ENCODE measurements at regions not wholly inside any gene's neighbourhood (a gene's known extent, or its start where the extent isn't known, plus 50 kb on each side); places are given as distances from the start of the nearest gene placed in this dataset.

DNA sequence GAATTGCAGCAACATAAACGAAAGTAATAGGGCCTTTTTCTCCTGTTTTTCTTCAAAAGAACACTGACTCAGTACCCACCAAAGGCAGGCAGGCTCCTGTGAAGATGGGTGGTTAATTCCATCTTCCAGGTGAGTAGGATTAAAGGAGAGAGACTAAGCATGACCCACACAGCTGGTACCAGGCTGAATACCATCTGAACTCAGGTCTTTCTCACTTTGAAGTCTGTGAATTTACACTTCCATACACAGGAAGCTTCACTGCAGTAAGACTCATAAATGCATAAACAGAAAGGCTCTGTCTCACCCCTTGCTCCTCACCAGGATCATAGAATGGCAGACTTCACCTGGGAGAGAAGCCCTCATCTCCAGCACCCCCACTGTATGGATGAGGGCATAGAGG lies 194.6 kb downstream of the KLF12 start:
- TF ChIP-seq, protein P1, sequence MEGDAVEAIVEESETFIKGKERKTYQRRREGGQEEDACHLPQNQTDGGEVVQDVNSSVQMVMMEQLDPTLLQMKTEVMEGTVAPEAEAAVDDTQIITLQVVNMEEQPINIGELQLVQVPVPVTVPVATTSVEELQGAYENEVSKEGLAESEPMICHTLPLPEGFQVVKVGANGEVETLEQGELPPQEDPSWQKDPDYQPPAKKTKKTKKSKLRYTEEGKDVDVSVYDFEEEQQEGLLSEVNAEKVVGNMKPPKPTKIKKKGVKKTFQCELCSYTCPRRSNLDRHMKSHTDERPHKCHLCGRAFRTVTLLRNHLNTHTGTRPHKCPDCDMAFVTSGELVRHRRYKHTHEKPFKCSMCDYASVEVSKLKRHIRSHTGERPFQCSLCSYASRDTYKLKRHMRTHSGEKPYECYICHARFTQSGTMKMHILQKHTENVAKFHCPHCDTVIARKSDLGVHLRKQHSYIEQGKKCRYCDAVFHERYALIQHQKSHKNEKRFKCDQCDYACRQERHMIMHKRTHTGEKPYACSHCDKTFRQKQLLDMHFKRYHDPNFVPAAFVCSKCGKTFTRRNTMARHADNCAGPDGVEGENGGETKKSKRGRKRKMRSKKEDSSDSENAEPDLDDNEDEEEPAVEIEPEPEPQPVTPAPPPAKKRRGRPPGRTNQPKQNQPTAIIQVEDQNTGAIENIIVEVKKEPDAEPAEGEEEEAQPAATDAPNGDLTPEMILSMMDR (IDR thresholded peaks at IDR 0.05; ENCODE audit: insufficient read depth, low read length, severe bottlenecking) = no peak
- Histone ChIP-seq H3K36me3 (ENCODE audit: control insufficient read depth, insufficient read depth, low read length) (no peaks in the 10 kb centered on the region), H3K4me3 (ENCODE audit: low read depth, low read length) (no peak overlapping the region), H3K27me3 (ENCODE audit: control insufficient read depth, insufficient read depth, low read length) (no peaks in the 10 kb centered on the region)
- DNase-seq (ENCODE audit: low read depth) = no peak
- FAIRE-seq = no peak

DNA sequence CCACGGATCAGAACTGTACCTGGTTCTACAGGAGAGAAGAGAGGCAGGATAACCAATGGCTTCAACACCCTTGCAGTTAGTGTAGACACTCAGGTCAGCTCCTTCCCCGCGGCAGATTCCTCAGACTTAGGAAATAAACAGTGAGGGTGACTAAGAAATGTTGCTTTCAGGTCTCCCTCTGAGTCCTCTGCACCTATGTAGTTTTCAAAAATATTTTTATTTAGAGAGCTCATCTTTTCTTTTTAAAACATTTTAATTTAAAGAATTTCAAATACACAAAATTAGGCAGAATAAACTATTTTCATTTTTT lies 195.2 kb downstream of the KLF12 start:
- TF ChIP-seq, protein P1 (IDR thresholded peaks at IDR 0.05; ENCODE audit: insufficient read depth, low read length, severe bottlenecking) = no peak
- no peaks in the 10 kb centered on the region for H3K27me3 ChIP-seq (ENCODE audit: control insufficient read depth, insufficient read depth, low read length)
- H3K4me3 ChIP-seq (ENCODE audit: low read depth, low read length) = no peak overlapping the region
- no peaks in the 10 kb centered on the region for H3K36me3 ChIP-seq (ENCODE audit: control insufficient read depth, insufficient read depth, low read length)
- DNase-seq (ENCODE audit: low read depth) (no peak), FAIRE-seq (no peak)

DNA sequence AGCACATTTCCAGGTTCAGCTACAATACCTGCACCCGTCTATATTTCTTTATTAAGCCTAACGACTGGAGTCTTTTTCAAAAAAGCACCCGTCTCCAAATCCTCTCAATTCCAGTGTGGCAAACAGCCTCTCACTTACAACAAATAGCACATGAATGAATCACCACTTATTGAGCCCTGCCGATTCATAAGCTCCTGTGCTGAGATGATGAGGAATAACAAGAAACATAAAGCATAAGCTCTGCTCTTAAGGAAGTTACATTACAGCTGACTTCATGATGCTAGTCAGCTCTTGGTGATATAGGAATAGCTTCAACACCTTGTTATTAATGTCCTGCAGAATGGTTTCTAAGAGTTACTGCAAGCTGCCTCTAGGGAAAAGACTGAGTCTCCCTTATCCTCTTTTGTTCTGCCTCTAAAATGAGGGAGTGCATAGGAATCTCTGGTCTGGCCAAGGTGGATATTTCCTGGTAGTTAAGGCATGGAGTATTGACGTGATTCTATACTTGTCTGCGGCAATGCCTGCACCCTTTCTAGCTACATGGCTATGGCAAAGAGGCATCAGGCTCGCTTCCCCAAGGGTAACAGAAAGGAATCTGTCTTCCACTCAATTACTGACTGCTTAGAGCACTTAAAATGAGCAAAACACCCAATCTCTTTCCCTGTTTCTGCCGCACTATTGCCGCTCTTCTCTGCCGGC lies 195.7 kb downstream of the KLF12 start:
- DNase-seq (ENCODE audit: low read depth) (peak; percentile 93), FAIRE-seq (peak; percentile 92)
- TF ChIP-seq, protein P1 (IDR thresholded peaks at IDR 0.05; ENCODE audit: insufficient read depth, low read length, severe bottlenecking) = no peak
- H3K27me3 ChIP-seq (ENCODE audit: control insufficient read depth, insufficient read depth, low read length) = no peaks in the 10 kb centered on the region
- no peaks in the 10 kb centered on the region for H3K36me3 ChIP-seq (ENCODE audit: control insufficient read depth, insufficient read depth, low read length)
- H3K4me3 ChIP-seq (ENCODE audit: low read depth, low read length) = no peak overlapping the region

DNA sequence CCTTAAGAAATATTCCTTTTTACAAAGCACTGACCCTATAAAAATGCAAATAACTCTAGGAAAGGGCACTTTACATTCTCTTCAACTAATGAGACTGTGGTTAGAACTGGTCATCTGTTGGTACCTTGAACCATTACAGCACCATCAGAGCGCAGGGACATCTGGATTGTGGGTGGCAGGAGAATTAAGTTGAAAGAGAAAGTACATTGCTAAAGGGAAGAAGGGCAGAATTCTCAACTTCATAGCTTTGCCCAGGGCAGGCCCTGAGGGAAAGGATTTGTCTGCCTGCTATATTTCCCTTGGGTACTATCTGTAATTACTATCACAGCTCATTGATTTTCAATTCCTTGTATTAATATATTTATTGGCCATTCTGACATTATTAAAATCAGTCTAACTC lies 196.8 kb downstream of the KLF12 start:
- DNase-seq (ENCODE audit: low read depth) (no peak), FAIRE-seq (no peak)
- no peaks in the 10 kb centered on the region for H3K36me3 ChIP-seq (ENCODE audit: control insufficient read depth, insufficient read depth, low read length)
- H3K27me3 ChIP-seq (ENCODE audit: control insufficient read depth, insufficient read depth, low read length) = no peaks in the 10 kb centered on the region
- no peak overlapping the region for H3K4me3 ChIP-seq (ENCODE audit: low read depth, low read length)
- TF ChIP-seq, protein P1 (IDR thresholded peaks at IDR 0.05; ENCODE audit: insufficient read depth, low read length, severe bottlenecking) = no peak

DNA sequence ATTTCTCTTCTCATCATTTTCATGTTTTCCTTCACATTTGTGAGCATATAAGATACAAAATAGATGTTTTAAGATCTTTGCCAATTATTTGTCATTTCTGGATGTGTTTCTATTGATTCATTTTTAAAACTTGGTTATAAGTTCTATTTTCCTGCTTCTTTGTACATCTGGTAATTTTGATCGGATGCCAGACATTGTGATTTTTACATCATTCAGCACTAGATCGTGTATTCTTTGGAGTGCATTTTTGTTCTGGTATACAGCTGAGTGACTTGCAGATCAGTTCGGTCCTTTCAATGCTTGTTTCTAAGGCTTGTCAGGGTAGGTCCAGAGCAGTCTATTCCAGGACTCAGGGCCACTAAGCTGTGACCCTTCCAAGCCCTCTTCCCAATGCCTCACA lies 198.2 kb downstream of the KLF12 start:
- TF ChIP-seq, protein P1 (IDR thresholded peaks at IDR 0.05; ENCODE audit: insufficient read depth, low read length, severe bottlenecking) = no peak
- Histone ChIP-seq H3K36me3 (ENCODE audit: control insufficient read depth, insufficient read depth, low read length) (no peaks in the 10 kb centered on the region), H3K4me3 (ENCODE audit: low read depth, low read length) (no peak overlapping the region), H3K27me3 (ENCODE audit: control insufficient read depth, insufficient read depth, low read length) (no peaks in the 10 kb centered on the region)
- no peak for FAIRE-seq
- no peak for DNase-seq (ENCODE audit: low read depth)

DNA sequence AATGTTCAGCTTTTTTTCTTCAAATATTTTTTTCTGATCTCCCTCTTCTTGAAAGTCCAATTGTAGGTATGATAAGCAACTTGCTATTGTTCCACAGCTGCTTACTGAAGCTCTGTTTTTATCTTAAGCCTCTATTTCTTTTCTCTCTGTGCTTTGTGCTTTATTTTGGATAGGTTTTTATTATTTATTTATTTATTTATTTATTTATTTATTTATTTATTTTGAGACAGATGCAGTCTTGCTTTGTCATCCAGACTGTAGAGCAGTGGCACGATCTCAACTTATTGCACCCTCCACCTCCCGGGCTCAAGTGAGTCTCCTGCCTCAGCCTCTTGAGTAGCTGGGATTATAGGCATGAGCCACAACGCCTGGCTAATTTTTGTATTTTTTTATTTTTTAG lies 199.4 kb downstream of the KLF12 start:
- Histone ChIP-seq H3K36me3 (ENCODE audit: control insufficient read depth, insufficient read depth, low read length) (no peaks in the 10 kb centered on the region), H3K27me3 (ENCODE audit: control insufficient read depth, insufficient read depth, low read length) (no peaks in the 10 kb centered on the region), H3K4me3 (ENCODE audit: low read depth, low read length) (no peak overlapping the region)
- TF ChIP-seq, protein P1 (IDR thresholded peaks at IDR 0.05; ENCODE audit: insufficient read depth, low read length, severe bottlenecking) = no peak
- FAIRE-seq (no peak), DNase-seq (ENCODE audit: low read depth) (no peak)
